ENCODE measurements at regions not wholly inside any gene's neighbourhood (a gene's known extent, or its start where the extent isn't known, plus 50 kb on each side); places are given as distances from the start of the nearest gene placed in this dataset.

DNA sequence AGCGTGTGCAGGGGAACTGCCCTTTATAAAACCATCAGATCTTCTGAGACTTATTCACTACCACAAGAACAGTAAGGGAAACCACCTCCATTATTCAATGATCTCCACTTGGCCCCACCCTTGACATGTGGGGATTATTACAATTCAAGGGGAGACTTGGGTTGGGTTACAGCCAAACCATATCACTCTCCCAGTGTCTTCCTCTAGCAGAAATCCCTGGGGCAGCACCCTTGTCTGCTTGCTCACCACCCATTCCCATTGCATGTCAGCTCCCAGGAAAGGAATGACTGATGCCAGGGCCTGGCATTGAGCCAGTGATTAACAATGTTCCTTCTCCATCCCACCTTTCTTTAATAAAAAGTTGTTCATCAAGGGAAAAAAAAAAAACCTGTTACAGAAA, 199.0 kb downstream of the IRX1 start:
- TF ChIP-seq GATA3 (IDR thresholded peaks at IDR 0.05; ENCODE audit: low read depth, low read length) (no peak), GATA2 (IDR thresholded peaks at IDR 0.05; ENCODE audit: low read depth, low read length) (no peak)
